HFFc6 (cell line): ENCODE measurements at regions not wholly inside any gene's neighbourhood (a gene's known extent, or its start where the extent isn't known, plus 50 kb on each side); places are given as distances from the start of the nearest gene placed in this dataset.

Source experiments
- DNase-seq: peaks from one replicate; pipeline ENCODE4 v3.0.0-alpha.2; 2018
- H3K27ac Mint-ChIP-seq: 2 replicates; pipeline ENCODE4 v1.8.0; 2020; ENCODE audit warnings: mild to moderate bottlenecking, mixed read lengths
- H3K27me3 Mint-ChIP-seq: 2 replicates; pipeline ENCODE4 v1.8.0; 2021; ENCODE audit warnings: mild to moderate bottlenecking, moderate library complexity, mixed read lengths; ENCODE audit not compliant: insufficient read depth
- H3K36me3 Mint-ChIP-seq: 2 replicates; pipeline ENCODE4 v1.8.0; 2021; ENCODE audit warnings: low read depth, mixed read lengths
- H3K4me1 Mint-ChIP-seq: 2 replicates; pipeline ENCODE4 v1.8.0; 2020; ENCODE audit warnings: low read depth, mixed read lengths
- H3K4me3 Mint-ChIP-seq: 2 replicates; pipeline ENCODE4 v1.8.0; 2020; ENCODE audit warnings: mild to moderate bottlenecking, moderate library complexity, mixed read lengths
- H3K9me3 Mint-ChIP-seq: 2 replicates; pipeline ENCODE4 v1.8.0; 2020; ENCODE audit warnings: mild to moderate bottlenecking, mixed read lengths
- TF ChIP-seq, protein P1 (sequence below): fragments of 200-600 bp; sonication (generic); IDR thresholded peaks from 2 replicates; pipeline ENCODE4 v1.5.0; 2021; ENCODE audit warnings: antibody characterized with exemption, mild to moderate bottlenecking

DNA sequence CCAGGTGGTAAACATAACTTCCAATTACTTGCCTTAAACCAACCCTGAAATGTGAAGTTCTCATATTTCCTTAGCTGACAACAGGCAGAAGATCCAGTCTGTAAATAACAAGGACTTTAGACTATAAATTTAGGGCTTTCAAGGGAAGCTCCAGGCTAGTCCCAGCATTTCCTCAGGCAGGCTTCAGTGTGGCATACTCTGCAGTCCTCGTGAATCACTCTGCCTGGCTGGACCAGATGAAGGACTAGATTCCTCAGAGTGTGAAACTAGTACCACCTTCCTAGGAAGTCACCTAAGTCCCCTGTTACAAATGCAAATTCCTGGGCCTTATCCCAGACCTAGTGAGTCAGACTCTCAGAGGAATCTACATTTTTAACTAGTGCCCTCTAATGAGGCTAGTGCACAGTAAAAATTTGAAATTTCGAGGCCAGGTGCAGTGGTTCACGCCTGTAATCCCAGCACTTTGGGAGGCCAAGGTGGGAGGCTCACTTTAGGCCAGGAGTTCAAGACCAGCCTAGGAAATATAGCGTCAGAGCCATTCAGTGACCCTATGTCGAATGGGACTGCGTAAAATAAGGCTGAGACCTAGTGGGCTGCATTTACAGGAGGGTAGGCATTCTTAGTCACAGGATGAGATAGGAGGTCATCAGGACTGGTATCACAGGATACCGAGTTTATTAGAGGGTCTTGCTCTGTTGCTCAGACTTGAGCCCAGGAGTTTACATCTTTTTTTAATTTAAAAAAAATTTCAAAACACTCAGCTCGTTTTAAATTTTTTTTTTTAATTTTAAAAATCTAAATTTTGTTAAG is 279.6 kb upstream of the JARID2 start:
- no peak overlapping the region for H3K4me3 Mint-ChIP-seq
- H3K9me3 Mint-ChIP-seq: no peaks in the 10 kb centered on the region
- H3K36me3 Mint-ChIP-seq: no peaks in the 10 kb centered on the region
- H3K27ac Mint-ChIP-seq: no peak overlapping the region
- peaks cover 20% of the 10 kb centered on the region for H3K4me1 Mint-ChIP-seq
- TF ChIP-seq, protein P1, sequence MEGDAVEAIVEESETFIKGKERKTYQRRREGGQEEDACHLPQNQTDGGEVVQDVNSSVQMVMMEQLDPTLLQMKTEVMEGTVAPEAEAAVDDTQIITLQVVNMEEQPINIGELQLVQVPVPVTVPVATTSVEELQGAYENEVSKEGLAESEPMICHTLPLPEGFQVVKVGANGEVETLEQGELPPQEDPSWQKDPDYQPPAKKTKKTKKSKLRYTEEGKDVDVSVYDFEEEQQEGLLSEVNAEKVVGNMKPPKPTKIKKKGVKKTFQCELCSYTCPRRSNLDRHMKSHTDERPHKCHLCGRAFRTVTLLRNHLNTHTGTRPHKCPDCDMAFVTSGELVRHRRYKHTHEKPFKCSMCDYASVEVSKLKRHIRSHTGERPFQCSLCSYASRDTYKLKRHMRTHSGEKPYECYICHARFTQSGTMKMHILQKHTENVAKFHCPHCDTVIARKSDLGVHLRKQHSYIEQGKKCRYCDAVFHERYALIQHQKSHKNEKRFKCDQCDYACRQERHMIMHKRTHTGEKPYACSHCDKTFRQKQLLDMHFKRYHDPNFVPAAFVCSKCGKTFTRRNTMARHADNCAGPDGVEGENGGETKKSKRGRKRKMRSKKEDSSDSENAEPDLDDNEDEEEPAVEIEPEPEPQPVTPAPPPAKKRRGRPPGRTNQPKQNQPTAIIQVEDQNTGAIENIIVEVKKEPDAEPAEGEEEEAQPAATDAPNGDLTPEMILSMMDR: no peak
- DNase-seq: no peak
- no peaks in the 10 kb centered on the region; the same call in 1 of the 2 replicates for H3K27me3 Mint-ChIP-seq

DNA sequence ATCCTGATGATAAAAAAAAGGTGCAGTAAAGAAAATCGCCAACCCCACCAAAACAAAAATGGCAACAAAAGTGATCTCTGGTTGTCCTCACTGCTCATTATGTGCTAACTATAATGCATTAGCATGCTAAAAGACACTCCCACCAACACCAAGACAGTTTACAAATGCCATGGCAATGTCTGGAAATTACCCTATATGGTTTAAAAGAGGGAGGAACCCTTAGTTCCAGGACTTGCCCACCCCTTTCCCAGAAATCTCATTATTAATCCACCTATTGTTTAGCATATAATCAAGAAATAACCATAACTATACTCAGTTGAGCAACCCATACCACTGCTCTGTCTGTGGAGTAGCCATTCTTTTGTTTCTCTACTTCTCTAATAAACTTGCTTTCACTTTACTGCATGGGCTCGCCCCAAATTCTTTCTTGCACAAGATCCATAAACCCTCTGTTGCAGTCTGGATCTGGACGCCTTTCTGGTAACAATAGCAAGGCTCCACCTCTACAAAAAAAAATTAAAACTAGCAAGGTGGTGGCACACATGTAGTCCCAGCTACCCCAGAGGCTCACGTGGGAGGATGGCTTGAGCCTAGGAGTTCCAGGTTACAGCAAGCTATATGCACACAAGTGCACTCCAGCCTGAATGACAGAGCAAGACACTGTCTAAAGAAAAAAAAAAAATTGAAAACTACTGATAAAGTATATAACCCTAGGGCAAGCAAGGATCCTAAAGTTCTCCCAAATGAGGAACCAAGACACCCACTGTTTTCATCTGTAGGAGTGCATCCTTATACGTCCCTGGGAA is 278.8 kb upstream of the JARID2 start:
- no peaks in the 10 kb centered on the region for H3K9me3 Mint-ChIP-seq
- DNase-seq: no peak
- TF ChIP-seq, protein P1: no peak
- no peaks in the 10 kb centered on the region; the same call in 1 of the 2 replicates for H3K27me3 Mint-ChIP-seq
- no peak overlapping the region for H3K27ac Mint-ChIP-seq
- no peaks in the 10 kb centered on the region for H3K36me3 Mint-ChIP-seq
- peaks cover 20% of the 10 kb centered on the region for H3K4me1 Mint-ChIP-seq
- H3K4me3 Mint-ChIP-seq: no peak overlapping the region

DNA sequence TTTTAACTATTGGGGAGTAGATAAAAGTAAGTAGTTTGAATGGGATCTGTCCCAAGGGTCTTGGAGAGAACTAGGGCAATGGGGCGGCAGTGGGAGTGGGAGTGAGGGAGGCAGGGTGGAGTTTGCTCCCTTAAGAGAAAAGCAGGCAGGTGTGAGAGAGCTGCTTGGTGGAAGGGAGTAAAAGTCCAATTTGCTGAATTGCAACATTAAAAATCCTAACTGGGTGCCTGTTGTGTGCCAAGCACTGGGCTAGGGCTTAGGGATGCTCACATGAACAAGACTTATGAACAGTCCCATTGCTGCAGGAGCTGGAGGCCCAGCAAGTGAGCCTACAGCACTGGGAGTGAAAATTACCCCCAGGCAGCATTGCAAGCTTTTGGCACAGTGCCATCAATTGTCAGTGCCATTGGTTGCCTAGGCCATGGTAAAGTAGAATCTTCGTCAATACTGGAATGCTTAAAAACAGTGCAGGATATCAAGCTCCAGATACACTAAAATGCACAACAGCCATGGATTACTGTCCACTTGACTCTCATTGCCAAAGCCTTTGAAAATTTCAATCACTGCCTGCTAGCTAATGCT is 277.7 kb upstream of the JARID2 start:
- no peaks in the 10 kb centered on the region for H3K9me3 Mint-ChIP-seq

DNA sequence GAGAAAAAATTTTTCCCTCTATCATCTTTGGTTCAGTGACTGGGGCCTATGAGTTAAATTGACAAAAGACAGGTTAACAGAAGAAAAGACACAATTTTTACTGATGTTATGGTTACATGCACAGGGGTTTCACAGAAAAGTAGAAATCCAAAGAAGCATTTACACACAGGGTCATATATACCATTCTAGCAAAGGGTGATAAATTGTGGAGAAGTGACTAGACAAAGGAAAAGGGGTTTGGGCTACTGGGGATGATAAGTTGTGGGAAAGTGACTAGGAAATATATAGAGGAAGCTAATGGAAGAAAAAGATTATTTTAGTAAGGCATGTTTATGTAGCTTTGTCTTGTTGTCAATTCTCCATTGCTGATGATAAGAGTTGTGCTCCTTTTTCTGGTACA is 276.7 kb upstream of the JARID2 start:
- no peak for DNase-seq
- Mint-ChIP-seq H3K9me3 (no peaks in the 10 kb centered on the region), H3K27me3 (no peaks in the 10 kb centered on the region; the same call in 1 of the 2 replicates), H3K27ac (no peak overlapping the region), H3K36me3 (no peaks in the 10 kb centered on the region), H3K4me3 (no peak overlapping the region), H3K4me1 (peaks cover 20% of the 10 kb centered on the region)
- TF ChIP-seq, protein P1: no peak

More for the DNA sequence above, 277.7 kb upstream of the JARID2 start:
- TF ChIP-seq, protein P1: no peak
- H3K27me3 Mint-ChIP-seq: no peaks in the 10 kb centered on the region; the same call in 1 of the 2 replicates
- H3K36me3 Mint-ChIP-seq: no peaks in the 10 kb centered on the region
- no peak overlapping the region for H3K4me3 Mint-ChIP-seq
- H3K27ac Mint-ChIP-seq: no peak overlapping the region
- H3K4me1 Mint-ChIP-seq: peaks cover 20% of the 10 kb centered on the region
- DNase-seq: no peak

DNA sequence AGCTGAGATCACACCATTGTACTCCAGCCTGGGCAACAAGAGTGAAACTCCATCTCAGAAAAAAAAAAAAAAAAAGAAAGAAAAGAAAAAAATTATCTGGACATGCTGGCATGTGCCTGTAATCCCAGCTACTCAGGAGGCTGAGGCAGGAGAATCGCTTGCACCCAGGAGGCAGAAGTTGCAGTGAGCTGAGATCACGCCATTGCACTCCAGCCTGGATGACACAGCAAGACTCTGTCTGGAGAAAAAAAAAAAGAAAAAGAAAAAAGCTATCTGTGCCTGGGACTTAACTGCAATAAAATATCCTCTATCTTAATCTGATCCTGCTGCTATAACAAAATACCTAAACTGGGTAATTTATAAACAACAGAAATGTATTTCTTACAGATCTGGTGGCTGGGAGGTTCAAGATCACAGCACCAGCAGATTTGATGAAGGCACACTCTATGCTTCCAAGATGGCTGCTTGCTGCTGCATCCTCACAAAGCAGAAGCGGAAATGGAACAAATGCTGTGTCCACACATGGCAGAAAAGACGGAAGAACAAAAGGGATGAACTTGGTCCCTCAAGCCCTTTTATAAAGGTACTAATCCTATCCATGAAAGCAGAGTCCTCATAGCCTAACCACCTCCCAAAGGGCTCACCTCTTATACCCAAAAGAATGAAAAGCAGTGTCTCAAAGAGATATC is 273.3 kb upstream of the JARID2 start:
- DNase-seq: no peak
- H3K9me3 Mint-ChIP-seq: no peaks in the 10 kb centered on the region
- no peak overlapping the region for H3K4me3 Mint-ChIP-seq
- no peak overlapping the region for H3K27ac Mint-ChIP-seq
- no peaks in the 10 kb centered on the region for H3K27me3 Mint-ChIP-seq
- TF ChIP-seq, protein P1: no peak
- H3K4me1 Mint-ChIP-seq: peaks cover 7% of the 10 kb centered on the region
- no peaks in the 10 kb centered on the region for H3K36me3 Mint-ChIP-seq
